ENCODE measurements at regions not wholly inside any gene's neighbourhood (a gene's known extent, or its start where the extent isn't known, plus 50 kb on each side); places are given as distances from the start of the nearest gene placed in this dataset.

GRCh38 chr1:30373471-30374399 is 349.6 kb downstream of the MATN1 start:
- ChIA-PET CTCF (no interaction called here), POLR2A (interaction anchor here (0.6 kb wide), 1 partner anchor 52 kb away, joined by 3 read pairs; no protein-coding TSS in a partner anchor)
- Histone ChIP-seq H3K4me3 (ENCODE audit: low read depth, low read length) (no peak overlapping the region), H3K27me3 (ENCODE audit: control insufficient read depth, insufficient read depth, low read length) (peaks cover 2% of the 10 kb centered on the region; the same call in 1 of the 2 replicates), H3K36me3 (ENCODE audit: control insufficient read depth, insufficient read depth, low read length) (no peaks in the 10 kb centered on the region)
- DNase-seq (ENCODE audit: low read depth) = no peak
- no peak for TF ChIP-seq CTCF (IDR thresholded peaks at IDR 0.05; ENCODE audit: insufficient read depth, low read depth, low read length)

- ChIA-PET CTCF (no interaction called here), POLR2A (interaction anchor here (0.6 kb wide), 1 partner anchor 51 kb away, joined by 3 read pairs; no protein-coding TSS in a partner anchor)
- Histone ChIP-seq H3K36me3 (ENCODE audit: control insufficient read depth, insufficient read depth, low read length) (no peaks in the 10 kb centered on the region), H3K27me3 (ENCODE audit: control insufficient read depth, insufficient read depth, low read length) (peaks cover 2% of the 10 kb centered on the region; the same call in 1 of the 2 replicates), H3K4me3 (ENCODE audit: low read depth, low read length) (no peak overlapping the region)
- DNase-seq (ENCODE audit: low read depth) = no peak
- TF ChIP-seq CTCF (IDR thresholded peaks at IDR 0.05; ENCODE audit: insufficient read depth, low read depth, low read length) = no peak
Observed at GRCh38 chr1:30372792-30373433, 350.5 kb downstream of the MATN1 start.

- ChIA-PET CTCF (interaction anchor here (4.9 kb wide), 1 partner anchor 7 kb away, joined by 34 read pairs; no protein-coding TSS in a partner anchor), POLR2A (no interaction called here)
- Histone ChIP-seq H3K36me3 (ENCODE audit: control insufficient read depth, insufficient read depth, low read length) (no peaks in the 10 kb centered on the region), H3K27me3 (ENCODE audit: control insufficient read depth, insufficient read depth, low read length) (peaks cover 2% of the 10 kb centered on the region; the same call in 1 of the 2 replicates), H3K4me3 (ENCODE audit: low read depth, low read length) (no peak overlapping the region)
- no peak for TF ChIP-seq CTCF (IDR thresholded peaks at IDR 0.05; ENCODE audit: insufficient read depth, low read depth, low read length)
- no peak for DNase-seq (ENCODE audit: low read depth)
Observed at GRCh38 chr1:30371888-30372791, 351.2 kb downstream of the MATN1 start.

- TF ChIP-seq CTCF (IDR thresholded peaks at IDR 0.05; ENCODE audit: insufficient read depth, low read depth, low read length) = no peak
- Histone ChIP-seq H3K36me3 (ENCODE audit: control insufficient read depth, insufficient read depth, low read length) (no peaks in the 10 kb centered on the region), H3K4me3 (ENCODE audit: low read depth, low read length) (no peak overlapping the region), H3K27me3 (ENCODE audit: control insufficient read depth, insufficient read depth, low read length) (peaks cover 2% of the 10 kb centered on the region; the same call in 1 of the 2 replicates)
- ChIA-PET CTCF (interaction anchor here (4.9 kb wide), 1 partner anchor 8 kb away, joined by 34 read pairs; no protein-coding TSS in a partner anchor), POLR2A (no interaction called here)
- DNase-seq (ENCODE audit: low read depth) = no peak
Observed at GRCh38 chr1:30371179-30371788, 352.1 kb downstream of the MATN1 start.

All from BJ (cell line).